ENCODE measurements at regions not wholly inside any gene's neighbourhood (a gene's known extent, or its start where the extent isn't known, plus 50 kb on each side); places are given as distances from the start of the nearest gene placed in this dataset.

GRCh38 chr6:116983375-116983774 lies 106.3 kb downstream of the RFX6 start:
- TF ChIP-seq POLR2A (IDR thresholded peaks at IDR 0.05) (no peak), CTCF (IDR thresholded peaks at IDR 0.05) (no peak)

All from heart left ventricle (tissue), 13 donors.